PFSK-1 (cell line): ENCODE measurements at regions not wholly inside any gene's neighbourhood (a gene's known extent, or its start where the extent isn't known, plus 50 kb on each side); places are given as distances from the start of the nearest gene placed in this dataset.

Source experiments
- FOXP2 ChIP-seq: optimal IDR thresholded peaks from 2 replicates; pipeline ENCODE3; 2011; ENCODE audit warnings: borderline replicate concordance, control low read depth, inconsistent platforms; ENCODE audit not compliant: insufficient read depth; ENCODE audit errors: extremely low read length, extremely low read depth
- POLR2AphosphoS5 ChIP-seq: IDR thresholded peaks from 2 replicates; pipeline ENCODE4 v1.6.1; 2012; ENCODE audit warnings: low read depth, mild to moderate bottlenecking, control low read depth, low read length, moderate library complexity
- SIN3A ChIP-seq: IDR thresholded peaks from 2 replicates; pipeline ENCODE4 v1.6.1; 2012; ENCODE audit warnings: mild to moderate bottlenecking, low read length, moderate library complexity, borderline replicate concordance; ENCODE audit not compliant: insufficient read depth
- TAF1 ChIP-seq: IDR thresholded peaks from 2 replicates; pipeline ENCODE4 v1.6.1; 2012; ENCODE audit warnings: low read length, control low read depth, borderline replicate concordance; ENCODE audit not compliant: insufficient read depth
- TF ChIP-seq, protein P1 (sequence below), 2 experiments: IDR thresholded peaks; 2 replicates each; pipeline versions ENCODE4 v1.6.1 to v1.8.0; 2011 to 2012; ENCODE audit warnings: low read depth in 2 of 2, low read length in 2 of 2, control low read depth in 1 of 2, inconsistent platforms in 1 of 2, mild to moderate bottlenecking in 1 of 2, moderate library complexity in 1 of 2; ENCODE audit not compliant: insufficient read depth in 1 of 2

GRCh38 chr3:152209060-152209459, 59.7 kb upstream of the MBNL1 start:
- TF ChIP-seq, protein P1, sequence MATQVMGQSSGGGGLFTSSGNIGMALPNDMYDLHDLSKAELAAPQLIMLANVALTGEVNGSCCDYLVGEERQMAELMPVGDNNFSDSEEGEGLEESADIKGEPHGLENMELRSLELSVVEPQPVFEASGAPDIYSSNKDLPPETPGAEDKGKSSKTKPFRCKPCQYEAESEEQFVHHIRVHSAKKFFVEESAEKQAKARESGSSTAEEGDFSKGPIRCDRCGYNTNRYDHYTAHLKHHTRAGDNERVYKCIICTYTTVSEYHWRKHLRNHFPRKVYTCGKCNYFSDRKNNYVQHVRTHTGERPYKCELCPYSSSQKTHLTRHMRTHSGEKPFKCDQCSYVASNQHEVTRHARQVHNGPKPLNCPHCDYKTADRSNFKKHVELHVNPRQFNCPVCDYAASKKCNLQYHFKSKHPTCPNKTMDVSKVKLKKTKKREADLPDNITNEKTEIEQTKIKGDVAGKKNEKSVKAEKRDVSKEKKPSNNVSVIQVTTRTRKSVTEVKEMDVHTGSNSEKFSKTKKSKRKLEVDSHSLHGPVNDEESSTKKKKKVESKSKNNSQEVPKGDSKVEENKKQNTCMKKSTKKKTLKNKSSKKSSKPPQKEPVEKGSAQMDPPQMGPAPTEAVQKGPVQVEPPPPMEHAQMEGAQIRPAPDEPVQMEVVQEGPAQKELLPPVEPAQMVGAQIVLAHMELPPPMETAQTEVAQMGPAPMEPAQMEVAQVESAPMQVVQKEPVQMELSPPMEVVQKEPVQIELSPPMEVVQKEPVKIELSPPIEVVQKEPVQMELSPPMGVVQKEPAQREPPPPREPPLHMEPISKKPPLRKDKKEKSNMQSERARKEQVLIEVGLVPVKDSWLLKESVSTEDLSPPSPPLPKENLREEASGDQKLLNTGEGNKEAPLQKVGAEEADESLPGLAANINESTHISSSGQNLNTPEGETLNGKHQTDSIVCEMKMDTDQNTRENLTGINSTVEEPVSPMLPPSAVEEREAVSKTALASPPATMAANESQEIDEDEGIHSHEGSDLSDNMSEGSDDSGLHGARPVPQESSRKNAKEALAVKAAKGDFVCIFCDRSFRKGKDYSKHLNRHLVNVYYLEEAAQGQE (IDR thresholded peaks at IDR 0.05; ENCODE audit: insufficient read depth in 1 of 2, low read depth in 2 of 2, low read length in 2 of 2), result no peak
- TF ChIP-seq POLR2AphosphoS5 (no peak), TAF1 (no peak), SIN3A (no peak), FOXP2 (no peak)
